ENCODE measurements at regions not wholly inside any gene's neighbourhood (a gene's known extent, or its start where the extent isn't known, plus 50 kb on each side); places are given as distances from the start of the nearest gene placed in this dataset.

- H3K4me3 ChIP-seq (ENCODE audit: insufficient read depth, low read length, poor library complexity, severe bottlenecking) = no peak overlapping the region
- no peak overlapping the region for H3K27ac ChIP-seq (ENCODE audit: low read depth, low read length)
These were observed 297.4 kb upstream of the VCX start for GRCh38 chrX:7545564-7545963.

GRCh38 chrX:7542587-7543380 is 300.2 kb upstream of the VCX start:
- Histone ChIP-seq H3K79me2 (ENCODE audit: insufficient read depth, low read length) (no peaks in the 10 kb centered on the region), H3K9ac (ENCODE audit: low read length) (no peak overlapping the region), H2AFZ (ENCODE audit: low read depth, low read length, severe bottlenecking) (no peak overlapping the region), H3K27ac (ENCODE audit: low read depth, low read length) (no peak overlapping the region), H3F3A (ENCODE audit: insufficient read depth) (no peaks in the 10 kb centered on the region), H3K4me2 (ENCODE audit: low read depth, low read length, poor library complexity, severe bottlenecking) (no peak overlapping the region), H3K4me3 (ENCODE audit: insufficient read depth, low read length, poor library complexity, severe bottlenecking) (no peak overlapping the region), H3K9me3 (ENCODE audit: insufficient read depth, low read length) (no peaks in the 10 kb centered on the region), H4K20me1 (ENCODE audit: low read depth, low read length) (no peaks in the 10 kb centered on the region), H3K36me3 (ENCODE audit: low read length) (no peaks in the 10 kb centered on the region), H3K9me2 (replicated peaks; ENCODE audit: insufficient read depth, low read length) (no peaks in the 10 kb centered on the region), H3K27me3 (ENCODE audit: low read length) (no peaks in the 10 kb centered on the region)
- no peak for TF ChIP-seq EZH2phosphoT487 (conservative IDR thresholded peaks at IDR 0.05; ENCODE audit: low read length)
- TF ChIP-seq CTCF (IDR thresholded peaks at IDR 0.05; ENCODE audit: insufficient read depth, low read length, poor library complexity, severe bottlenecking) = no peak

More at GRCh38 chrX:7545564-7545963, 297.4 kb upstream of the VCX start:
- Histone ChIP-seq H3K9me3 (ENCODE audit: insufficient read depth, low read length) (no peaks in the 10 kb centered on the region), H3K79me2 (ENCODE audit: insufficient read depth, low read length) (no peaks in the 10 kb centered on the region), H3F3A (ENCODE audit: insufficient read depth) (no peaks in the 10 kb centered on the region), H3K4me2 (ENCODE audit: low read depth, low read length, poor library complexity, severe bottlenecking) (no peak overlapping the region), H4K20me1 (ENCODE audit: low read depth, low read length) (no peaks in the 10 kb centered on the region), H3K36me3 (ENCODE audit: low read length) (no peaks in the 10 kb centered on the region), H2AFZ (ENCODE audit: low read depth, low read length, severe bottlenecking) (no peak overlapping the region), H3K27me3 (ENCODE audit: low read length) (no peaks in the 10 kb centered on the region), H3K9me2 (replicated peaks; ENCODE audit: insufficient read depth, low read length) (no peaks in the 10 kb centered on the region), H3K9ac (ENCODE audit: low read length) (no peak overlapping the region)
- TF ChIP-seq CTCF (IDR thresholded peaks at IDR 0.05; ENCODE audit: insufficient read depth, low read length, poor library complexity, severe bottlenecking) (no peak), EZH2phosphoT487 (conservative IDR thresholded peaks at IDR 0.05; ENCODE audit: low read length) (no peak)

- no peaks in the 10 kb centered on the region for H3K36me3 ChIP-seq (ENCODE audit: low read length)
- H3K27me3 ChIP-seq (ENCODE audit: low read length) = no peaks in the 10 kb centered on the region
- H4K20me1 ChIP-seq (ENCODE audit: low read depth, low read length) = no peaks in the 10 kb centered on the region
- H3K4me2 ChIP-seq (ENCODE audit: low read depth, low read length, poor library complexity, severe bottlenecking) = no peak overlapping the region
- no peak overlapping the region for H3K9ac ChIP-seq (ENCODE audit: low read length)
- no peak overlapping the region for H2AFZ ChIP-seq (ENCODE audit: low read depth, low read length, severe bottlenecking)
- no peak overlapping the region for H3K27ac ChIP-seq (ENCODE audit: low read depth, low read length)
- H3F3A ChIP-seq (ENCODE audit: insufficient read depth) = no peaks in the 10 kb centered on the region
- H3K9me2 ChIP-seq (replicated peaks; ENCODE audit: insufficient read depth, low read length) = no peaks in the 10 kb centered on the region
- TF ChIP-seq EZH2phosphoT487 (conservative IDR thresholded peaks at IDR 0.05; ENCODE audit: low read length) (no peak), CTCF (IDR thresholded peaks at IDR 0.05; ENCODE audit: insufficient read depth, low read length, poor library complexity, severe bottlenecking) (no peak)
- H3K79me2 ChIP-seq (ENCODE audit: insufficient read depth, low read length) = no peaks in the 10 kb centered on the region
- H3K4me3 ChIP-seq (ENCODE audit: insufficient read depth, low read length, poor library complexity, severe bottlenecking) = no peak overlapping the region
- H3K9me3 ChIP-seq (ENCODE audit: insufficient read depth, low read length) = no peaks in the 10 kb centered on the region
These were observed 320.1 kb upstream of the VCX start for GRCh38 chrX:7522860-7523259.

Data from SU-DHL-6 (cell line).